ENCODE measurements at regions not wholly inside any gene's neighbourhood (a gene's known extent, or its start where the extent isn't known, plus 50 kb on each side); places are given as distances from the start of the nearest gene placed in this dataset.

DNA sequence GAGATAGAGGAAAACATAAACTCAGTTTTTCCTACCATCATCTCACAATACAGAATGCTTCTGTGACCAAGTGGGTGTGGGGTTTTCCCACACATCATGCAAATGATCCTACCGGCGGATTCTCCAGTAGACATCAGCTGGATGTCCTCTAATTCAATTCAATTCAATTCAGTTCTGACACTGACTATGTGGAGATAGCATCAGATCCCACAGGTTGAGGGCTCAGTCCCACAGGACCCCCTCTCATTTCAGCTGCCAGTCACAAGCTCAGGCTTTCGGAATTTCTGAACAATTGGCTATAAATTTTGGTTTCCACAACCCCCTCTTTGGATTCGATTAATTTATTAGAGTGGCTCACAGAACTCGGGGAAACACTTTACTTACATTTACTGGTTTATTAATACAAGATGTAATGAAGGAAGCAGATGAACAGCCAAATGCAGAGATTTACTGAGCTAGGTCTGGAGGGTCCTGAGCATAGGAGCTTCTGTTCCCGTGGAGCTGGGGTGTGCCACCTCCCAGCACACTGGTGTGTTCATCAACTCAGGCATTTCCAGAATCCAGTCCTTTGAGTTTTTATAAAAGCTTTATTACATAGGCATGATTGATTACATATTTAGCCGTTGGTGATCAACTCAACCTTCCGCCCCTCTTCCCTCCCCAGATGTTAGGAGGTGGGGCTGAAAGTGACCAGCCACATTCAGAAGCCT is 350.1 kb downstream of the MYCN start:
- TF ChIP-seq, protein P1, sequence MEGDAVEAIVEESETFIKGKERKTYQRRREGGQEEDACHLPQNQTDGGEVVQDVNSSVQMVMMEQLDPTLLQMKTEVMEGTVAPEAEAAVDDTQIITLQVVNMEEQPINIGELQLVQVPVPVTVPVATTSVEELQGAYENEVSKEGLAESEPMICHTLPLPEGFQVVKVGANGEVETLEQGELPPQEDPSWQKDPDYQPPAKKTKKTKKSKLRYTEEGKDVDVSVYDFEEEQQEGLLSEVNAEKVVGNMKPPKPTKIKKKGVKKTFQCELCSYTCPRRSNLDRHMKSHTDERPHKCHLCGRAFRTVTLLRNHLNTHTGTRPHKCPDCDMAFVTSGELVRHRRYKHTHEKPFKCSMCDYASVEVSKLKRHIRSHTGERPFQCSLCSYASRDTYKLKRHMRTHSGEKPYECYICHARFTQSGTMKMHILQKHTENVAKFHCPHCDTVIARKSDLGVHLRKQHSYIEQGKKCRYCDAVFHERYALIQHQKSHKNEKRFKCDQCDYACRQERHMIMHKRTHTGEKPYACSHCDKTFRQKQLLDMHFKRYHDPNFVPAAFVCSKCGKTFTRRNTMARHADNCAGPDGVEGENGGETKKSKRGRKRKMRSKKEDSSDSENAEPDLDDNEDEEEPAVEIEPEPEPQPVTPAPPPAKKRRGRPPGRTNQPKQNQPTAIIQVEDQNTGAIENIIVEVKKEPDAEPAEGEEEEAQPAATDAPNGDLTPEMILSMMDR (IDR thresholded peaks at IDR 0.05) = no peak
- TF ChIP-seq POLR2A (IDR thresholded peaks at IDR 0.05) = no peak

Data from thyroid gland (tissue), 4 donors.